T follicular helper cell (primary cell): ENCODE measurements at regions not wholly inside any gene's neighbourhood (a gene's known extent, or its start where the extent isn't known, plus 50 kb on each side); places are given as distances from the start of the nearest gene placed in this dataset.
"Not testable (repeated sequence)": the region's sequence is repeated elsewhere in the genome, so short reads cannot be mapped to it uniquely, and the experiment has no call there.

Source experiments
- DNase-seq: peaks from one replicate; pipeline ENCODE4 v3.0.0-alpha.2; 2020; ENCODE audit warnings: low read depth

- no peak for DNase-seq
Measured at GRCh38 chr2:160726046-160726445, 232.4 kb upstream of the RBMS1 start.

DNA sequence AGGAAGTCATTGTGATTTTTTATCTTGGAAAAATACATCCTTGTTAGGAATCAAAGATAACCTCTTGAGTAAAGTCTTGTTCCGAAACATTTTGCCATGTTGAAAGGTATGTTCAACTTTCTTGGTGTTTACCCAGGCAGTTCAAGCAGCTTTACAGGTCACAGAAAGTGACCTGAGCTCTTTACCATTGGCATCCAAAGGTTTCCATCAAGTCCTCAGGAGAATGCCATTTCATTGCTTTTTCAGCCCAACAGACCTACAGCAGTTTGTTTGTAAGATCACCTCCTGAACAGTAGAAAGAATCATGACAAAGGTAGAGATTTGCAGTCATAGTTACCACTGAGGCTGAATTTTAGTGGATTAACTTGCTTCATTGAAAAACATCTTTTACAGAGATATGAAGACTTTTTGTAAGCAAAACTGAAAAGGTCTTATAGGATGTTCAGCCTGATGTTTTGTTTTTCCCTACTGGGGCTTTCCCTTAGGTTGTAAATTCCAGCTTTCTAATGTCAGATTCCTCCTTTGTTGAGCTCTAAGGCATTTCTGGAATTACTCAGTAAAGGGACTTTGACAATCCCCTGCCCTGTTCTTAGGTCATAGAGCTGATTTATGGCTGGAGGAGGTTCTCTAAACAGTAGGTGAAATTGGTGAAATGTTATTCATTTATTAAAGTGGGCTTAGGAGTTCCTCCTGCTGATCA is 236.8 kb upstream of the RBMS1 start:
- no peak for DNase-seq

GRCh38 chr2:160731415-160731814 is 237.8 kb upstream of the RBMS1 start:
- no peak for DNase-seq

GRCh38 chr2:160731856-160732255 is 238.2 kb upstream of the RBMS1 start:
- DNase-seq = no peak

- DNase-seq = no peak
Measured at GRCh38 chr2:160735696-160736095, 242.1 kb upstream of the RBMS1 start.

GRCh38 chr2:160736148-160737028 is 242.8 kb upstream of the RBMS1 start:
- no peak for DNase-seq

DNA sequence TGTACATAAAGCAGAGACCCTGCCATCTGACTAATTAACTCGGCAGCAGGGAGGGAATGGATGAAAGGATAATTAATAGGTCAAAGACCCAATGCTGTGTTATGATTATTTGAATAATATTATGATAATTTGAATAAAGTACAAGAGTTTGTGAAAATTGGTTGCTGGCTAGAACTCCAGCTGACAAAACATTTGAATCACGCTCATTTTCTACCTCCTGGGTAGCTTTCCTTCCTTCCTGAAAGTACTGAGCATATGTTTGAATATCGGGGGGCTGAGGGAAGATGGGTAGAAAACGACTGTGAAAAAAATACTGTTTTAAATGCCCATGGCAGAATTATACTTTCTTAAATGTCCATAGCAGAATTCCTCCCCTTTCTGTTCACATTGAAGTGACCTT is 243.6 kb upstream of the RBMS1 start:
- DNase-seq = no peak

DNA sequence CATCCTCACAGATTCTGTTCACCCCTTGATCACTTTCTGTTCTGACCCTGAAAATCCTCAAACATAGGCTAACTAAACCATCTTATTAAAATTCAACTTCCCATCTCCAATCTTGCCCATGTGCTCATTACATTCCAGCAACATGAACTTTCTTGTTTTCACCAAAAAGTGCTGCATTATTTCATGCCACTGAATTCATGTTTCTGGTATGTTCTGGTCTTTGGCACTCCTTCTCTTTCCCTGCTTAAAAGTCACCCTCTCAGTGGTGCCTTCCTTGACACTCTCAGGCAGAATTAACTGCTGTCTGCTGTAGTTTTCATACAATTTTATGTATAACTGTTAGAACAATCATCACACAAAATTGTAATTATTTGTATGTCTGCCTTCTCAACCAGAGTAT is 247.7 kb upstream of the RBMS1 start:
- DNase-seq = no peak

- DNase-seq = no peak
Measured at GRCh38 chr2:160741815-160742214, 248.2 kb upstream of the RBMS1 start.

- DNase-seq = no peak
Measured at GRCh38 chr2:160742667-160743066, 249.1 kb upstream of the RBMS1 start.

DNA sequence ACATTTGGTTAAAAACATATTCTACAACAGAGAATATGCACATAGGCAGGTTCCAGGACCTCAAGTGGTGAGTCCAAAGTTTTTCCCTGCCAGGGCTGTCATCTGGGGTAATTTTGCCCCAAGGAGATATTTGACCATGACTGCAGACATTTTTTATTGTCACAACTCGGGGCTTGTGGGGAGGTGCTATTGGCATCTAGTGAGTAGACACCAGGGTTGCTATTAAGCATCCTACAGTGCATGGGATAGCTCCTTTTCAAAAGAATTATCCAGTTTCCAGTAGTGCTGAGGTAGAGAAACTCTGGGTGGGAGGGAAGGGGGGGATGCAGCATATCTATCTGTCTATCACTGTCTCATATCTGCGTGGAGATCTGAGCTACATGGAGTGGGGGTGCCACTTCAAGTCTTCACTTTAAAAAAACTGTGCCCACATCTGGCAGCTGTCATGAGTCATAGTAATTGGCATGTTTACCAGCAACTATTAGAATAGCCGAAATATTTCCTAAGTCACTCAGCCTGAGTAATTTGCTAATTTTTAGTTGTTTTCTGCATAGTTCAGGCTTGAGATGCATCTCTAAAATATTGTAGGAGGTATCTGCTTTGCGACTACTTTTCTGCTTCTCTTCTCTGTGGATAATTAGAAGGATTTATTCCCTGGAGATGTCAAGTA is 254.0 kb upstream of the RBMS1 start:
- DNase-seq = no peak

DNA sequence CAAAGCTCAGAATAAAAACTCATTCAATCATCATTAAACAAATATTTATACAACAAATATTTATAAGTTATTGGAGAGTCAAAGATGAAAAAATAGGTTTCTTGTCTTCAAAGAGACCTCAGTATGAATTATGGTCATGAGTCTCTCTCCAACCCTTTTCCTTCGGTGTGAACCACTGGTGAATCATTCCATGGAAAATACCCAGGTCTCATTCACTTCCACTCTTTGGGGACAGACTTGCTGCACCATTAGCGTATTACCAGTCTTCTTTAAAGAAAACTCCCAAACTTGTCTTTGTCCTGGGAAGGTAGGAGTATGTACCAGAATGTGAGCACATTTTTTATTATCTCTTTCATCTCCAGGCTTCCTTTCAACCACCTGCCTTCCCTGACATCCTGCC is 257.4 kb upstream of the RBMS1 start:
- no peak for DNase-seq

DNA sequence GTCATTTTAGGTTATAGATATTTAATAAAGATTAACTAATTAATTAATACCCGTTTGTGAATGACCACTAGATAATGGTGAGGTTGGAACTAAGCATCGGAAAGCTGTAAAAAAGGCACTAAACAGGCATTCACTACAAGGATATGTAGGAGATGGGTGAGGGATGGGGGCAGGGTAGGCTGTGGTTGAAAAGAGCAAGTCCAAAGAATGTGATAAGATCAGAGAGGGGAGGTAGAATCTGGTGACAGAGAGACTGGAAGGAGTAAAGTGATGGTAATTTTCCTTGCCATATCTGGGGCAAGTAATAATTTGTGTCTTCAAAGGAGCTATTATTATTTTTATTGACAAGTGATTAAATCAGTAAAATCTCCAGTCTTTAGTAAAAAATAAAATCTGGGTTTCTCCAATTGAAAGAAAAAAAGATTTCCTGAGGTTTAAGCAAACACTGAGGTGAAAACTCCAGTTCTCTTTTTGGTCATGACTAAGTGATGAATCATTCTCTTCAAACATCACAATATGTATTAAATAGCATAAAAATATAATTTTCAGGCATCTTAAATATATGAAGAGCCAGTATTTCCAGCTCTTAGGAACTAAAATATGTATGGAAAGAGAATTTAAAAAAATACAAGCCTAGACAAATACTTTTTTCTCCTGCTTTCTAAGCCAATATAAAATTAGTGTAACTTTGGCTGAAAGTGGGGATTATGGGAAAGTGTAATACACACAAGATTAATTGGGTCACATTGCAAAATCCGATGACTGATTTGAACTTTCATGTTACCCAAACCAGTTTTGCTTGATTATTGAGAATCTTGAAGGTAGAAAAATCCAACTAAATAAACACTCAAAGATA is 259.1 kb upstream of the RBMS1 start:
- DNase-seq = no peak

DNA sequence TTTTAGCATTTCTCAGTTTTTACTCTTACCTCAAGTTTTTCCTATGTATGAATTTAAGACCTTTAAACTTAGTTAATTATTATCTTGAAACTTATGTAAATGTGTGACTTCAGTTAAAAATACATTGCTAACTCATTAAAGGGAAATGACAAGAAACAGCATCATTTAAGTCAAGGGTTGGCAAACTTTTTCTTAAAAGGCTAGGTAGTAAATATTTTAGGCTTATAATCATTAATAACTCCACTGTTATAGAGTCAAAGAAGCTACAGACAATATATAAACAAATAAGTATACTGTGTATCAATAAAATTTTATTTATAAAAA is 259.7 kb upstream of the RBMS1 start:
- no peak for DNase-seq

DNA sequence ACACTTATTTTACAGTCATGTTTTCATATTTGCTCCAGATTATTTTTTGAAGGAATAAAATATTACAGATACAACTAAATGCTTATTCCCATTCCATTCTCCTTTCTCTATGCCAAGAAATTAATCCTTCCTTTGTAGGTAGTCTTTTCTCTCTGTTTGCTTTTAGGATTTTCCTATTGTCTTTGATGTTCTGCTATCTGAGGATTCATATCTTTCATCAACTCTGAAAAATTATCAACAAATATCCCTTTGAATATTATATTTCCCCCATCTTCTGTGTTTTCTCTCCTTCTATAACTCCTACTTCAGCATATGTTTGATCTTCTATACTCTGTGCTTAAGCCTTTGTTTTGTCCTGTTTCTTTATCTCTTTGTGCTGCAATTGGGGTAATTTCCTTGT is 260.4 kb upstream of the RBMS1 start:
- DNase-seq = no peak

GRCh38 chr2:160756481-160756880 is 262.9 kb upstream of the RBMS1 start:
- DNase-seq = no peak

DNA sequence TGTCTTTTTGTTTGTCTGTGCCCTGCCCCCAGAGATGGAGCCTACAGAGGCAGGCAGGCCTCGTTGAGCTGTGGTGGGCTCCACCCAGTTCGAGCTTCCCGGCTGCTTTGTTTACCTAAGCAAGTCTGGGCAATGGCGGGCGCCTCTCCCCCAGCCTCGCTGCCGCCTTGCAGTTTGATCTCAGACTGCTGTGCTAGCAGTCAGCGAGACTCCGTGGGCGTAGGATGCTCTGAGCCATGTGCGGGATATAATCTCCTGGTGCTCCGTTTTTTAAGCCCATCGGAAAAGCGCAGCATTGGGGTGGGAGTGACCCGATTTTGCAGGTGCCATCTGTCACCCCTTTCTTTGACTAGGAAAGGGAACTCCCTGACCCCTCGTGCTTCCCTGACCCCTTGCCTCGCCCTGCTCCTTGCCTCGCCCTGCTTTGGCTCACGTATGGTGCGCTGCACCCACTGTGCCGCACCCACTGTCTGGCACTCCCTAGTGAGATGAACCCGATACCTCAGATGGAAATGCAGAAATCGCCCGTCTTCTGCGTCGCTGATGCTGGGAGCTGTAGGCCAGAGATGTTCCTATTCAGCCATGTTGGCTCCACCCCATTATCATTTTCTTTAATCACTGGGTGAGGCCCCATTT is 269.0 kb upstream of the RBMS1 start:
- not testable (repeated sequence) for DNase-seq

DNA sequence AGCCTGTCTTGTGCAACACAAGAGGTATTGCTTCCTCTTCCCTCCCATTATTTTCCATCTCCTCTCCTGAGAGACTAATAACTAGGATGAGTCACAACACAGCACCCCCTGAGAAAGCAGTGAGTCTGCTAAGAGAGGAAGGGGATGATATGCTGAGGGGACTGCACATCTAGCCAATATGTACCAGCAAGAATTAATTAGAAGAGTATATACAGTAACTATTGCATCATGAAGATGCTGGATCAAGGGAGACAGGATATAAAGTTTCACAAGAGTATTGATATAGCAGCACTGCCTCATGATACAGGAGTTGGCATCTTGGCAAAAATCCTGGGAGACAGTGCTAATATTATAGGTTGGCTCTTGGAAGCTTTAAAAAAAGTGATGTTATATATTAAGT is 289.9 kb upstream of the RBMS1 start:
- DNase-seq = no peak

DNA sequence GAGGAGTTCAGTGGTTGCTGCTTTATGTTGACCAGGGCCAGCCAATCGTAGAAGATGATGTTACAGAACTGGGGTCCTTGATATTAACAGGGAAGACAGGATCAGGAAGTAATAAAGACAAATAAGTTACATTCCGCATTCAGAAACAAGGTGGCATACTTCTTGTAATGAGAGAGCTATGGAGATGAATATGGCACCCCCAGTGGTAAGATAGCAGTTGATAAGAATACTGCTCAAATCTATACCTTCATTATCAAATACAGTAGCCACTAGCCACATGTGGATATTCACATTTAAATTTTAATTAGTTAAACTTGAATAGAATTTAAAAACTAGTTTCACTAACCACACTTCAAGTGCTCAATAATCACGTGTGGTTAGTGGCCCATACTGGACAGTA is 290.4 kb upstream of the RBMS1 start:
- no peak for DNase-seq

DNA sequence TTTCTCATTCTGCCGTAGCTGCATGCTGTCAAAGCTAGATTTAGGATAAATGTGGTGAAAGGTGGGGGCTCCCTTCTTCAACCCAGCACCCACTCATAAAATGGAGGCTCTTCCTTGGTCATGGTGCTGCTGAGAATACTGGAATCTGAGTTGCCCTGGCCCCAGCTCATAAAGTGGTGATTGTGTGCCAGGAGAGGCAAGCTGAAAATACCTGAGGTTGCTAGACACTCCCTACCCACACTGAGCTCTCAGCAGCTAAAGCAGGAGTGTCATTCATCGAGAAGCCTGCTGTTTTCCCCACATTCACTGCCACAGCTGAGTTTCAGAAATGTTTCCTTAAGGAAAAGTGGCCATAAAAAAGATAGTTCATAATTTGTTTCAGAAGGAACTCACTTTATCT is 297.1 kb upstream of the RBMS1 start:
- DNase-seq = no peak

DNA sequence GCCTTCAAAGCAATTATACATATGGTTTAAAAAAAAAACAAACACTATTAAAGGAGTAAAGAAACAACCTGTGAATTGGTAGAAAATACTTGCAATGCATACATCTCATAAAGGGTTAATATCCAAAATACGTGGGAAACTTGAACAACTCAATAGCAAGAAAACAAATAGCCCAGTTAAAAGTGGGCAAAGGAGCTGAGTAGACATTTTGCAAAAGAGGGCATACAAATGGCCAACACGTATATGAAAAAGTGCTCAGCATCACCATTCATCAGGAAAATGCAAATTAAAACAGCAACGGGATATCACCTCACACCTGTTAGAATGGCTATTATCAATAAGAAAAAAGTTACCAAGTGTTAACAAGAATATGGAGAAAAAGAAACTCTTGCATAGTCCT is 298.3 kb upstream of the RBMS1 start:
- DNase-seq = no peak

DNA sequence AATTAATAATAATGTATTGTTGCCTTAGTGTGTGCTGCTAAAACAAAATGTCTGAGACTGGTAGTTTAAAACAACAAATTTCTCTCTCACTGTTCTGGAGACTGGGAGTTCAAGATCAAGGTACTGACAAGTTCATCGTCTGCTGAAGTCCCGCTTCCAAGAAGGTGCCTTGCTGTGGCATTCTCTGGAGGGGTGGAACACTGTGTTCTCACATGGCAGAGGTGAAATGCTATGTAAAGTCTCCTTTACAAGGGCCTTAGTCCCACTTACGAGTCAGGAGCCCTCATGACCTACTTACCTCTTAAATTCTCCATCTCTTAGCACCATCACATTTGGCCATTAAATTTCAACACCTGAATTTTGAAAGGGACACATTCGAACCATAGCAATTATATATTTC is 299.2 kb upstream of the RBMS1 start:
- DNase-seq = no peak
